Heart right ventricle (tissue), 16 donors: ENCODE measurements at regions not wholly inside any gene's neighbourhood (a gene's known extent, or its start where the extent isn't known, plus 50 kb on each side); places are given as distances from the start of the nearest gene placed in this dataset.

Source experiments
- ATAC-seq, 8 donors: fragments of 200-7000 bp; cut with Tn5 transposase; one replicate each; pipeline ENCODE4 v1.9.1; 2020; ENCODE audit warnings: mild to moderate bottlenecking in 8 of 8, moderate library complexity in 8 of 8, moderate number of reproducible peaks in 1 of 8
- DNase-seq, 2 donors: peaks; one replicate each; pipeline ENCODE4 v3.0.0-alpha.2; 2020
- H3K27ac ChIP-seq, 10 donors: fragments of 200-600 bp; sonication (generic) in 2 of 10; one replicate each; pipeline versions ENCODE4 v1.5.0 to v1.8.0; 2020 to 2022; ENCODE audit warnings: mild to moderate bottlenecking in 3 of 10
- H3K27me3 ChIP-seq, 7 donors: fragments of 200-600 bp; one replicate each; pipeline ENCODE4 v1.8.0; 2021 to 2022; ENCODE audit warnings: mild to moderate bottlenecking in 2 of 7
- H3K36me3 ChIP-seq, 9 donors: fragments of 200-600 bp; sonication (generic) in 1 of 9; one replicate each; pipeline versions ENCODE4 v1.5.0 to v1.8.0; 2020 to 2022; ENCODE audit warnings: mild to moderate bottlenecking in 2 of 9
- H3K4me1 ChIP-seq, 9 donors: fragments of 200-600 bp; sonication (generic) in 1 of 9; one replicate each; pipeline versions ENCODE4 v1.5.0 to v1.8.0; 2020 to 2022; ENCODE audit warnings: mild to moderate bottlenecking in 4 of 9
- H3K4me3 ChIP-seq, 10 donors: fragments of 200-600 bp; sonication (generic) in 2 of 10; one replicate each; pipeline versions ENCODE4 v1.5.0 to v1.8.0; 2020 to 2022; ENCODE audit warnings: mild to moderate bottlenecking in 7 of 10, moderate library complexity in 2 of 10
- H3K9me3 ChIP-seq, 11 donors: fragments of 200-600 bp in 10 of 11; sonication (generic) in 2 of 11; one replicate each; pipeline versions ENCODE4 v1.5.0 to v1.8.0; 2013 to 2022; ENCODE audit warnings: mild to moderate bottlenecking in 2 of 11, control low read depth in 1 of 11, moderate library complexity in 1 of 11
- WGBS, 2 donors: extraction: QIAGEN DNeasy Blood & Tissue Kit; methylation state at CpG; one replicate each; pipeline ENCODE4 v1.1.7; 2013; ENCODE audit warnings: inconsistent platforms in 1 of 2; 5-methylcytosine and 5-hydroxymethylcytosine counted together
- intact Hi-C, 10 donors: fragments of 100-400 bp; cut with DNase I; formaldehyde crosslinking; loops; one replicate each; pipeline versions ENCODE4 v1.11.1 to v1.14.2; 2022
- TF ChIP-seq, protein P1 (sequence below), 9 donors: fragments of 200-600 bp; sonication (generic) in 2 of 9; IDR thresholded peaks; one replicate each; pipeline versions ENCODE4 v1.5.0 to v1.8.0; 2021 to 2022; ENCODE audit warnings: antibody characterized with exemption in 9 of 9, mild to moderate bottlenecking in 5 of 9, moderate library complexity in 1 of 9
- donor health status: Arrhythmogenic right ventricular cardiomyopathy.
- donor health status: ischemic (EF 13 %, LVEDD 7.1; RV severe dilation, severe dysfunction).
- donor health status: healthy with polysubstance abuse.
- donor health status: DM: no; HTN: yes; CAD: no.
- donor health status: DM: no; HTN: no; CAD: no.
- donor health status: ischemic (EF 25% LVEDD 6.9; RV normal size, moderate dysfunction).
- donor health status: ischemic (EF 25% LVEDD 5.7; RV mildly dilated, moderate dysfunction).
- donor health status: healthy.
- donor health status: DM: yes; HTN: yes; CAD: no.
- donor health status: Ischemic cardiomyopathy.
- donor health status: ischemic (EF 35%, LVEDD 5.7; RV mildly dilated, moderate dysfunction).
- donor health status: nonischemic (EF 11% LVEDD 7.7; RV severe dilation, severe dysfunction).
- donor health status: DM: yes; HTN: yes; CAD: no.
- donor health status: PGD.
- donor health status: ischemic (EF 29% LVEDD 5.4; RV normal size, mild dysfunction).
- donor health status: nonischemic (EF 23%, LVEDD 6.1; RV moderate dilation, normal function).

- H3K27ac ChIP-seq, result peak overlapping the region in 1 of 10 donors; percentile 22
- no peaks in the 10 kb centered on the region for H3K27me3 ChIP-seq
- peaks cover 0 to 27% (median 14%) of the 10 kb centered on the region in 9 donors for H3K4me1 ChIP-seq
- ATAC-seq (peak in 6 of 8 donors; percentile 27 to 66 (median 46)), DNase-seq (no peak)
- no peaks in the 10 kb centered on the region for H3K9me3 ChIP-seq
- TF ChIP-seq, protein P1, sequence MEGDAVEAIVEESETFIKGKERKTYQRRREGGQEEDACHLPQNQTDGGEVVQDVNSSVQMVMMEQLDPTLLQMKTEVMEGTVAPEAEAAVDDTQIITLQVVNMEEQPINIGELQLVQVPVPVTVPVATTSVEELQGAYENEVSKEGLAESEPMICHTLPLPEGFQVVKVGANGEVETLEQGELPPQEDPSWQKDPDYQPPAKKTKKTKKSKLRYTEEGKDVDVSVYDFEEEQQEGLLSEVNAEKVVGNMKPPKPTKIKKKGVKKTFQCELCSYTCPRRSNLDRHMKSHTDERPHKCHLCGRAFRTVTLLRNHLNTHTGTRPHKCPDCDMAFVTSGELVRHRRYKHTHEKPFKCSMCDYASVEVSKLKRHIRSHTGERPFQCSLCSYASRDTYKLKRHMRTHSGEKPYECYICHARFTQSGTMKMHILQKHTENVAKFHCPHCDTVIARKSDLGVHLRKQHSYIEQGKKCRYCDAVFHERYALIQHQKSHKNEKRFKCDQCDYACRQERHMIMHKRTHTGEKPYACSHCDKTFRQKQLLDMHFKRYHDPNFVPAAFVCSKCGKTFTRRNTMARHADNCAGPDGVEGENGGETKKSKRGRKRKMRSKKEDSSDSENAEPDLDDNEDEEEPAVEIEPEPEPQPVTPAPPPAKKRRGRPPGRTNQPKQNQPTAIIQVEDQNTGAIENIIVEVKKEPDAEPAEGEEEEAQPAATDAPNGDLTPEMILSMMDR (IDR thresholded peaks at IDR 0.05), result no peak
- no peak overlapping the region for H3K4me3 ChIP-seq
- WGBS, 2 donors, result 33 to 39% methylated on average over 6 of the region's 6 CpGs
- intact Hi-C loops, result no loop called here
- no peaks in the 10 kb centered on the region for H3K36me3 ChIP-seq
Measured at GRCh38 chr4:144906181-144906925, 191.6 kb downstream of the ANAPC10 start.

DNA sequence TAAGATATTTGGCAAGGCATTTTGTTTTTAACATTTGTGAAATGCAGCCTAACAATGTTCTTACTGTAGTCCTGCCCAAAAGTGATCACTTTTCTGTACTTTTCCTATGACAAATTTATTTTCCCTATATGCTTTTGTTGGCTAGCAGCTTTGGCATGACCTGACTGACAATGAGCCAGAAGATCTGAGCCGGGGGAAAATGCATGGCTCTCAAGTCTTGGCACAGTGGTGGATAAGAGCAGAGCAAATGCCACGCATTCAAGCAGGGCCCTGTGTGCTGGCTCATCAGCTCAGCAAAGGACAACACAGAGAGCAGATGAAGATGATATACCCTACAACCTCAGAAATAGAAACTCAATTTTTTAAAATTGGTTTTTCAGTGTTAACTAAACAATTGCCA is 187.3 kb downstream of the ANAPC10 start:
- Histone ChIP-seq H3K27me3 (no peaks in the 10 kb centered on the region), H3K9me3 (peaks cover 0 to 6% (median 0%) of the 10 kb centered on the region in 11 donors), H3K27ac (no peak overlapping the region), H3K4me1 (peaks cover 0 to 14% (median 10%) of the 10 kb centered on the region in 9 donors), H3K4me3 (no peak overlapping the region), H3K36me3 (no peaks in the 10 kb centered on the region)
- 35 to 46% methylated on average over 2 of the region's 2 CpGs for WGBS, 2 donors
- ATAC-seq (no peak), DNase-seq (no peak)
- intact Hi-C loops, result no loop called here
- TF ChIP-seq, protein P1 (IDR thresholded peaks at IDR 0.05), result no peak
